ENCODE measurements at regions not wholly inside any gene's neighbourhood (a gene's known extent, or its start where the extent isn't known, plus 50 kb on each side); places are given as distances from the start of the nearest gene placed in this dataset.

DNA sequence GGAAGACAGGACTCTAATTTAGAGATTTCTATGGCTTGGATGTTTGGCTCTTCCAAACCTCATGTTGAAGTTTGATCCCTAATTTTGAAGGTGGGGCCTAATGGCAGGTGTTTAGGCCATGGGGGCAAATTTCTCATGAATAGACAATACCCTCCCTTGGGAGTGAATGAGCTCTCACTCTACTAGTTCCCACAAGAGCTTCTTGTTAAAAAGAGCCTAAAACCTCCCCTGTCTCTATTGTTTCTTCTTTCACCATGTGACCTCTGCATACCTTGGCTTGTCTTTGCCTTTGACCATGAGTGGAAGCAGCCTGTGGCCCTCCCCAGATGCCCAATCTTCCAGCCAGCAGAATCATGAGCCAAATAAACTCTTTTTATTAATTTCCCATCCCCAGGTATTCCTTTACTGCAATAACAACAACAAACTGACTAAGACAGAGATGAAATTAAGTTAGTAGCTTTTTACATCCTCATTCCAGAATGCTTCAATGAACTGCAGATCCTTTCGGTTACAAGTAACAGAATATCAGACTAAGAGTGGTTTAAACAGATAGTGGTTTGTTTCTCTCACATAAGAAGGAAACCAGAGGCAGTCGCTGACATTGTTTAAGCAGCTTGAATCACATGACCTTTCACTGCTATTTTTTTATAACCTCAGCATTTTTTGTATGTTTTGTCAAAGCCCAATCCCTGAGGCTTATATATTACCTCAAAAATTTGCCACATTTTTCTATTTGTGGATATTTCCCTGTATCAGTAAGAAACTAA lies 1013.3 kb upstream of the SEMA6D start:
- no peak for DNase-seq (ENCODE audit: low read depth)

DNA sequence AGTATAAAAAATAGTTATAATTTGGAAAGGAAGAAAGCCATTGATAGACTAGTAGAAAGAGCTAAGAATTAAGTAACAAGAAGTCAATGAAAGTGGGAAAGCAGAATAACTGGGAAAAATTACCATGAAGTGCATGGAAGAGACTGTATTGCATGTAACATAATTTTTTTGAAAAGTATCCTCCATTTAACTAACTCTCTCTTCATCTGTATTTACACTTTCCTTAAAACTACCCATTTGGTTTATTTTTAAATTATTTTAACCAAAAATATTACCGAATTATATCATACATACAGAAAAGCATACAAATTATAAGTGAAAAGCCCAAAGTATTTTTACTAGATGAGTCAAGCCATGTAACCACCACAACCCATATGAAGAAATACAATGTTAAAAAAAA lies 1009.9 kb upstream of the SEMA6D start:
- no peak for DNase-seq (ENCODE audit: low read depth)

DNA sequence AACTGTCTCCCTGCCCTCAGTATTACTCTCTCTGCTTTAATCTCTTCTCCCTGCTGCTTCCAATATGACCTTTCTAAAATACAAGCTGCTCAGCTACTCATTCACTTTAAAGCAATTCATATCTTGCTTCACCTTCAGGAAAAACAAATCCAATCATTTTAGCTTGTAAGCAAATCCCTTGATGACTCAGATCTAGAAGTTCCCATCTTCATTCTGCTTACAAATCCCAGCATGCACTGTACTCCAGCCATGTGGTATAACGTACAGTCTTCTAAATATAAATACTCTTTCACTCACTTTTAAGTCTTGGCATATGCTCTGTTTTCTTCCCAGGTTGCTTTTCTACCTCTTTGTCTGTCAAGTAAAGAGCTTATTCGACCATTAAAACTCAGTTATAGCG lies 1009.1 kb upstream of the SEMA6D start:
- no peak for DNase-seq (ENCODE audit: low read depth)

DNA sequence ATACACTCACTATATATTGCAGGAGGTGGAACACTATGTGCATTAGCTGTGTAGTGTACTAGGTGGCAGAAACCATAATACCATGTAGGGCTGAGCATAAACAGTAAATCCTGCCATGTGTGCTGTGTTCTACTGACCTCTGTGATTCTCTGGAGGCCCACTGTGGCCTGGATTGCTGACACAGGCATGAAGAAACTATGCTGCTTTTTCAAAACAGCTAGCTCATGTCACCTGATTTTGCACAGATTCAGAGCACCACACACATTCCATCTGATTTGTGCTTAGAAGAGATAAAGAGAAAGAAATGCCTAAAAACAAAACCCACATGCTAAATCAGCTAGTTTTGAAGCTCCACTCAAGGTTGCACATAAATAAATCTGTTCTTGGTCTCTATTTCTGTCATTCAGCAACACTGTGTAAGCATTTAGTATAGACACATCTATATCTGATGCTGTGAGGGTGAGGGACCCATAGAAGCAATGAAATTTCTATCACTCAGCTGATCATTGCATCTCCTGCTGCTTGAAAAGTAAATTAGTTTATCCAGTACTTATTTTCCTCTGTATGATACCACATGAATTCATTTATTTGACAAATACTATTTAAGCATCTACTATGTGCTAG lies 1007.7 kb upstream of the SEMA6D start:
- no peak for DNase-seq (ENCODE audit: low read depth)

DNA sequence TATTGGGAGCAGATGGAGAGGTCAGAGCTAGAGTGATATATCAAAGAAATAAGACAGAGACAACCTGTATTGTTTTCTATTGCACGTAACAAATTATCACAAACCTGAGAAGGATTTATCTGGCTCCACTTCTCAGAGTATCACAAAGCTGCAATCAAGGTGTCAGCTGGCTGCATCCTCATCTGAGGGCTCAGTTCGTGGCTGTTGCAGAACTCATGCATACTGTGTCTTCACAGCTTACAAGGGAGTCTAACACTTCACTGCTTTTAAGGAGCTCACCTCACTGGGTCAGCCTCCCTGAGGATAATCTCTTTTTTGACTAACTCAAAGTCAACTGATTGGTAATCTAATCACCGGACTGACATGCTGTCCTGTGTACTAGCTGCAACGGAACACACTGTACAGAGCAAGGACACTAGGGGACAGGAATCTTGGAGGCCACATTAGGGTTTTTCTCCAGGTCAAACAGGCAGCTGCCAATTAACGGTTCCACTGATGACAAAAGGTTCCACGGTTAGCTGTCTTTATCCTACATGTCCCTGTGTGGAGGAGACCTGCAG lies 1006.8 kb upstream of the SEMA6D start:
- no peak for DNase-seq (ENCODE audit: low read depth)

DNA sequence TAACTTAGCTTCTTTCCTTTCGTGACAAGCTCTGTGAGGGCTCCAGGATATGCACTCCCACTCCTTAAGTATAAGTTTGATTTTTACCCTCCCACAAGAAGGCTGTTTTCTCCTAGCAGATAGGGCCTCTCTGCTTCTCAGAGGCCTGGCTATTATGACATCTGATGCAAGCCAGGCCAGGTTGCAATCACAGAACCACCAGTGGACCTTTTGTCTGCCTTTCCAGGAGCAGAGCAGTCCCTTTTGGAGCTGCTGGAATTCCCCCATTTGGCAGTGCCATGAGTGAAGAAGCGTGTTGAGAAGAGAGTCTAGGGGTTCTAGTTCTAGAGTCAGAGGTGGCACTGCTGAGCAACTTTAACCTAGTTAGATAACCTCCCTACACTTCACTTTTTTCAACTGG lies 1004.3 kb upstream of the SEMA6D start:
- no peak for DNase-seq (ENCODE audit: low read depth)

DNA sequence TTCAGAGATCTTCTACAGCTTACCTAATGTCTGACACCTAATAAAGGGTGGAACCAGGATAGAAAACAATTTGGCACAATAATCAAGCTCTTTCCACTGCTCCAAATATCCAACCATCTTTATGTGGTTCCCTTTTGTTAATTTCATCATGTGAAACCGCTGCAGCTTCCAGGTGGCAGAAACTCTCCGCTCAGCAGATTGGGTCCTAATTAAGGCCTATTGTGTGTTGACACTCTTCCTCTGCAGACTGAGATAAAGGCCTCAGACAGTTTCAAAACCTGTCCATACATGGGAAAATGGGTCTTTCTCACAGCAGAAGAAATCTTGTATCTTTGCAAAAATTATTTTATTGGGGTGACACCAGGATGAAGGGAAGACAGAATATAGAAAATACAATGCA lies 1002.4 kb upstream of the SEMA6D start:
- DNase-seq (ENCODE audit: low read depth): no peak

DNA sequence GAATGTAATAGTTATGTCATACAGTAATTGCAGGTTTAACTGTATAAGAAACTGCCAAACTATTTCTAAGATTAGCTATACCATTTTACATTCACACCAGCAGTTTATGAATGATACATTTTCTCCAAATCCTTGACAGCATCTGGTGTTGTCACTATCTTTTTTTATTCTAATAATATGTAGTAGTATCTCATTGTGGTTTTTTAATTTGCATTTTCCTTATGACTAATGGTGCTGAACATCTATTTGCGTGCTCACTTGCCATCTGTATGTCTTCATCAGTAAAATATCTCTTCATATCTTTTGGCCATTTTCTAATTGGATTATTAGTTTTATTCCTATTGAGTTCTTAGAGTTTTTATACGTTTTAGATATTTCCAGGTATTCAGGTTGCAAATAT lies 994.0 kb upstream of the SEMA6D start:
- no peak for DNase-seq (ENCODE audit: low read depth)

DNA sequence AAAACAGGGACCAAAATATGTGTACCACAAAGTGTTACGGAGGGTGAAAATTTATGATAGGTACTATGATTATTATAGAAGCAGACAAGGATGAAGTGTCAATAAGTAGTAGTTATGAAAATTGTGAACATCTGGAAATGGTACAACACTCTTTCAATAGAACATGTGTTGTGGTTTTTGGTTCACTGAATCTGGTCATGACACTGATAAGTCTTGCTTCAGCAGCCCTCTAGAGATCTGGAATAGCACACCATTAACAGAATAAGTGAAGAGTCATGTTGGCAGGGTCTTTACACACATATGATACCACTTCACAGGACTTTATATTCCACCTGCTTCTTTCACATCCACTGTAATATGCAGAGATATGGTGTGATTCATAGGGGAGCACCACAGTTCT lies 985.2 kb upstream of the SEMA6D start:
- no peak for DNase-seq (ENCODE audit: low read depth)

DNA sequence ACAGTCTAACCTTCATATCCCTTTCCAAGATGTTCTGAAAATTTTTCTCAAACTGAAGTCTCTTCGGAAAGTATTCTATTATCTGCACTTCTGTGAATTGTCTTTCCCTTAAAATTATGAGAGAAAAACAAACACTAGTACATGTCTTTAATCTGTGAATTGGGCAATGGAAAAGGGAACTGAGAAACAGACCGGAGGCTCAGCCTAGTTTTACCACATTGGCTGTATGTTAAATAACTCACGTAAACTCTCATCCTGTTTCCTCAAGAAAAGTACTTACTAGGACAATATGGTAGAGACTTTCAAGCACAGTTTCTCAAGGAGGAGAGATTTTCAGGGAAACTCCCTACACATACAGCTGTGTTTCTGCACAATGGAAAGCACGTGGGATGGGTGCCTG lies 982.2 kb upstream of the SEMA6D start:
- DNase-seq (ENCODE audit: low read depth): no peak

DNA sequence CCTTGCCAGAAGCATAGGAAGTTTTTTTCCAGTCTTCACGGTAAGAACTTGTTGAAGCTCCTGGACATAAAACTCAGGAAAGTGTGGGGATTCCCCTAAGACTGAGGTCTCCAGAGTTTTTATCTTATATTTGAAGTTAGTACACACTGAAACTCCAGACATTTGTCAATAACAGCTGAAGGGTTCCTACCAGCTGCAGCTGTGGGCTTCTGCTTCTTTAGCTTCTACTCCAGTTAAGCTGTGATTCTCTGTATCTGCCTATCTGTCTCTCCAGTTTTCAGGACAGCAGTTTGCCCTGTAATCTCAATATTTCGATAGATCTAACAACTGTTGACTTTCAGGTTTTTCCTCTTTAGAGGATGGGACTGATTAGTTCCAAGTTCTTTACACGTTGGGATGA lies 966.0 kb upstream of the SEMA6D start:
- DNase-seq (ENCODE audit: low read depth): no peak

DNA sequence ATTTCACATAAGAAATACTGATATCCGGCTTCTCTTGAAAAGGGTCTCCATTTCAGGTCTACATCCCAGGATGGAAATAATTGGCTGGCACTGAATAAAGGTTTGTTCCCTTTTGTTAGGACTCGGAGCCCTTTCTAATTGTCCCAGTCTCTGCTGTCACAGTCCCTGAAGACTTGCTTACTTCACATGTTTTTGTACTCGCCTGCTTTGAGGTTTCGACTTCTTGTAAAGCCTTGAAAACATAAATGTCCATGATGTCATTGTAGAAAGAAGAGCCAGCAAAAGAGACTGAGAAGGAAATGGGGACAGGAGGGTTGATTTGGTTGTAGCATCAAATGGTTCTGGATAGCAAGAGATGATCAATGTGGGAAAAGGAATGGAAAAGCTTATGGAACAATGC lies 963.4 kb upstream of the SEMA6D start:
- DNase-seq (ENCODE audit: low read depth): no peak

DNA sequence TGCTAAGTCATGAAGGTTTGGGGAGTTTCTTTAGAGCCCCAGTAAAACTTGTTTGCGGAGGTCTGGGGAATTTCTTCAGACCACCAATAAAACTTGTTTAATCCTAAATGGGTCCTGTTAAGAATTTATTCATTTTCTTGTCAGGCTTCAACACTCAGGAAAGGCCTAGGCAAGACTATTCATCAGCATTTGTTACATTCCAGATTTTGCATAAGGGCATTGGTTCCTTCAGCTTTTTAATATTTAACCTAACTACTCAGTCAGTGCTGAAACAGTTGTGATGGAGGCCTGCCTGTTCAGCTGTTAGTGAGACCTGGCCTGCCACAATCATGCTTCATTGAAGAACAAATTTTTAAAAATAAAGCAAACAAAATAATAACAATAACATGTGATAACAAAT lies 954.2 kb upstream of the SEMA6D start:
- DNase-seq (ENCODE audit: low read depth): no peak

DNA sequence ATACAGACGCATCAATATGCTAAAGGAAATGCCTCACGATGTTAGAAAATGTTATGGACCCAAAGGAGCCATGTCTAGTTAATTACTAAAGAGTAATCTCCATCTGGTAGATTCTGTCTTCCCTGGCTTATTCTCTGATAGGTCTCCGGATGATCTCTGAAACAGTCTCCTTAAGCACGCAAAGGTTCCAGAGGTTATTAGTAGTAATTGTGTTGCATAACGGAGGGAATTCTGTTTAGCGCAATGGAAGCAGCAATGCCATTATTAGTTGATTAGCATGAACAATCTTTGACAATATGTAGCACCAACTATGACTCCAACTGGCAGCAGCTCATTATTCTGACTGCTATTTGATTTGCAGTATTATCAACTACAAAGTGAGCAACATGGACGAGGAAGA lies 952.5 kb upstream of the SEMA6D start:
- no peak for DNase-seq (ENCODE audit: low read depth)

DNA sequence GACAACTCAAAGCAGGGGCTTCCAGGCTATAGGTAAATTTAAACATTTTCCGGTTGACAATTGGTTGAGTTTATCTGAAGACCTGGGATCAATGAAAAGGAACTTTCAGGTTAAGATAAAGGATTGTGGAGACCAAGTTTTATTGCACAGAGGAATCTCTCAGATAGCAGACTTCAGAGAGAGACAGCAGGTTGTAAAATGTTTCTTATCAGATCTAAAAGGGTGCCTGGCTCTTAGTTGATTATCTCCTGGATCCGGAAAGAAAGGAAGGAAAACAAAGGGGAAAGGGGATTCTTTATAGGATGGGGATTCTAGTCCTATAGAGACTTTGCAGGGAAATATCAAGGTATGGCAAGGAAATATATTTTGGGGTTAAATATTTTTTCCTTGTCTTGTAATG lies 951.3 kb upstream of the SEMA6D start:
- DNase-seq (ENCODE audit: low read depth): no peak

DNA sequence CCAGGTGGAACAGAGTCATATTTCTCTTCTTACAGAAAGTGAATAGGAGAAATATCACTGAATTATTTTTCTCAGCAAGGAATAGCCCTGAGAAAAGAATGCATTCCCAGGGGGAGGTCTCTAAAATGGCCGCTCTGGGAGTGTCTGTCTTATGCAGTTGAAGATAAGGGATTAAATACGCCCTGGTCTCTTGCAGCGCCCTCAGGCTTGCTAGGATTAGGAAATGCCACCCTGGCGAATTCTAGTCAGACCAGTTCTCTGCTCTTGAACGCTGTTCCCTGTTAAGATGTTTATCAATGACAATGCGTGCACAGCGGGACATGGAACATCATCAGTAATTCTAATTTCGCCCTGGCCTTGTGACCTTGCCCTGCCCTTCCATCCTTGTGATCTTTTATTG lies 949.0 kb upstream of the SEMA6D start:
- DNase-seq (ENCODE audit: low read depth): no peak

DNA sequence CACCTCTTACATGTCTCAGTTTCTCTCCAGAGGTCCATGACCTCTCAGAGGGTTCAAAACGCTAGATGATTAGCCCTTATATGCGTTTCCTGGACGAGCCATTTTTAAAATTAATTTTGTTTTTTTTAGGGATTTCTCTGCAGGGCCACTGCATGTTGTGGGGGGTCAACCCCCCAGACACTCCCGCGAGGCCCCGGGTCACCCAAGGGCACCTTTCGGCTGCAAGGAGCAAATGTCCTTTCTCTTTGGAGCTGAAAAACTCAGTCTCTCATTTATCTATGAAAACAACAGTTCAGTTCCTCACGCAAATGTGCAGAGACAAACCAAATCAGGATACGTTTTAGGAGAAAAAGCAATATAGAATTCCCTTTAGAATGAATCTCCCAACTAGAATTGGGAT lies 944.3 kb upstream of the SEMA6D start:
- DNase-seq (ENCODE audit: low read depth): no peak

DNA sequence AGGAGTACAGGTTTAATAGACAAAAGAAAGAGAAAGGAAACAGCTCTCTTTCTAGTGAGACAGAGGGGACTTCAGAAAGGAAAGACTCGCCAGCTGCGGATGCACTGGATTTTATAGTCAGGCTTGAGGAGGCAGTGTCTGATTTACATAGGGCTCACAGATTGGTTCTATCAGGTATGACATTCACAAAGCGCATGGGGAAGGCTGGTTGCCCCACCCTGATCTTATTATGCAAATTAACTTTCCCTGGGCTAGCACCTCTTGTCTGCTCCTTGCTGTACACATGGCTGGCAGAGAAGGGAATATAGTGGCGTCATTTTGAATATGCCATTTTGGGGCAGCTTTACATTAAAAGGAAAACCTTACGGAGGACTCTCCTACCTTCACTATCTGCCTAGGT lies 938.4 kb upstream of the SEMA6D start:
- no peak for DNase-seq (ENCODE audit: low read depth)

DNA sequence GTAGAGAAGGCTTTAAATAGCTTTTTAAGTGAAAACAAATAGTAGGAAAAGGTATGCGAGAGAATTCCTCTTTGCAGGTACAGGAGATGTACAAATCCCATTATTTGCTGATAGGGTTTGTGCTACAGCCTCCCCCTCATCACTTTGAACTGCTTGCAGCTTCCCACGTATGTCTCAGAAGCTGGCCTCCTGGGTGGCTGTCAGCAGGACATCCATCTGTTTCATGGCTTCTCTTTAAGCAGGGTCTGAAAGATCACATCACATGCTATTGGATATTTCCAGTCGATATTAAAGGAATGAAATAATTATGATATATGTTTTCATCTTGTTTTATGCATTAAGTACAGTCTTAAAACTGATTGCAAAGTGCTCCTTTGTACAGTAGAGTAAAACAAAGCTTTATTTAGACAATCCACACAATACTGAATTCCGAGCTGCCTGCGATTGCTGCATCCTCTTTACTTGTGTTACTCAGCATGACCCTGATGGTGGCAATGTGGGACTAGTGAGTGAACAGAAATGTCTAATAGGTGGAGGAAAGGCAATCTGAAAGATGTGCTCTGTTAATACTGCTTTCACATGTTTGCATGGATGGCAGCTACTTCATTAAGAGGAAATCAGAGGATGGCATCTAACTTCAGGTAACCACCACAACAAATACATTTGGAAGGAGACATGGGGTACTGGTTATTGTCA lies 930.6 kb upstream of the SEMA6D start:
- DNase-seq (ENCODE audit: low read depth): no peak

DNA sequence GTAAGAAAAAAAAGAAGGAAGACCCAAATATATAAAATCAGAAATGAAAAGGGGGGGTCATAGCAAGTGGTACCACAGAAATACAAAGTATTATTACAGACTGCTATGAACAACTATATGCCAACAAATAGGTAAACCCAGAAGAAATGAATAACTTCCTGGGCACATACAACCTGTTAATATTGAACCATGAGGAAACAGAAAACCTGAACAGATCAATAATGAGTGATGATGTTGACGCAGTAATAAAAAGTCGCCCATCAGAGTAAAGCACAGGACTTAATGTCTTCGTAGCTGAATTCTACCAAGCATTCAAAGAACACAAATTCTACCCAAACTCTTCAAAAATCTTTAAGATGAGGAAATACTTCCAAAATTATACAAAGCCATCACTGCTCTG lies 921.6 kb upstream of the SEMA6D start:
- DNase-seq (ENCODE audit: low read depth): no peak

DNA sequence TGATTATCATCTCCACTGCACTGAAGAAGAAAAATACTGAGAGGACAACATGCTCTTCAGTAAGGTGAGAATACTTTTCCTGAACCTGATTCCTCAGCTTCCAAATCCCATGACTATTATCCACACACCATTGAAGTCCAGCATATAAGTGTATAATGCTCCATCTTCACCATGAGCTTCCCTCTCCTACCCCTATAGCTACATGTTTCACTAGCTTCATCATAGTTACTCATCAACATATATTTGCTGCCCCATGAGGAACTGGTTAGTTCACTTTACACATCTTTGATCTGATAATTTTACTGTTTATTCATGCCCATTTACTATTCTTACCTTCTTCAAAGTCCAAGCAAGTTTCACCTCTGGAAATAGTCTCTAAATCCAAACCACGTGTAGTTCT lies 908.5 kb upstream of the SEMA6D start:
- DNase-seq (ENCODE audit: low read depth): no peak

DNA sequence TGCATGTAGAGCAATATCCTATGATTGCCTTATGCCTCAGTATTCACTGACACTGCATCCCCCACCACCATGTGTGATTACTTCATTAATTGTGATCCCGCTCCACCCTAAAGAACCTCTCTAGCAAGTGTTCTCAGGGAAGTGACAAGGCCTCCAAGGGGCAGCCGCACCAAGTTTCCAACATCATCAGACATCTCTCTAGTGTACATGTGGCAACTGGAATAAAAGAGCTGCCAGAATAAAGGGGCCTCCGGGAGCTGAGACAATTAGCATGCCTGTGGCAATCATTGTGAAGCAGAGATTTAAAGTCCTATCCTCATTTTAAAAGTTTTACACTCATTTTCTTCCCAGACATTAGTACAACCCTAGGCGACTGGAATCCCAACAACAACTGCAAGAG lies 902.1 kb upstream of the SEMA6D start:
- DNase-seq (ENCODE audit: low read depth): no peak

DNA sequence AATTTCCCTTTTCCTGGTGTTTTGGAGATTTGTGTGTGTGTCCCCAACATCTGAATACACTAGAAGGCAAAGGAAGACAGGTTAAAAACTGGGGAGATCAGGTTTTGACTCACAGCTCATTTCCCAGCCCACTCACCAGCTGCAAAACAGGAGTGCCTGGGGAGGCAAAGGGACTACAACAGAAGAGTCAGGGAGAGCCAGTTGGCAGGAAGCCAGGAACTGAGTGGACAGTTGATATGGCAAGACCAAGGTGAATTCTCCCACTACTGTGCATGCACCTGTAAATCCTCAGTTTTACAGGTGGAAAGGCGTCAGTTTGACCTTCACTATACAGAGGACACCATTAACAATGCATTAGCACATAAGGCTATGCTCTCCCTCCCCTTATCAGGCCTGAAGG lies 901.5 kb upstream of the SEMA6D start:
- DNase-seq (ENCODE audit: low read depth): no peak
